HEK293 (cell line): ENCODE measurements at regions not wholly inside any gene's neighbourhood (a gene's known extent, or its start where the extent isn't known, plus 50 kb on each side); places are given as distances from the start of the nearest gene placed in this dataset.

ENCODE experiments used
- CTCF ChIA-PET: fragments of 350-600 bp; formaldehyde crosslinking; extraction: SDS; loops from one replicate; lab custom pipeline; 2021; ENCODE audit warnings: antibody characterized with exemption; lab: Yijun Ruan, JAX
- POLR2A ChIA-PET: fragments of 300-600 bp; formaldehyde crosslinking; extraction: SDS; loops from one replicate; lab custom pipeline; 2020; ENCODE audit warnings: antibody characterized with exemption, inconsistent platforms; lab: Yijun Ruan, JAX
- H3K27ac ChIP-seq: fragments of 200-500 bp; sonication (Bioruptor generic); 2 replicates; pipeline ENCODE4 v1.5.1; 2014; ENCODE audit warnings: low read depth, low read length, control low read depth, inconsistent platforms; ENCODE audit errors: extremely low read depth
- H3K36me3 ChIP-seq, 2 experiments: fragments of 200-500 bp in 1 of 2; sonication (Bioruptor generic) in 1 of 2; 1 replicate in 1 of 2; 2 replicates in 1 of 2; pipeline ENCODE4 v1.5.1; 2014 to 2017; ENCODE audit warnings: inconsistent platforms in 2 of 2, low read length in 2 of 2; ENCODE audit not compliant: control insufficient read depth in 2 of 2, insufficient read depth in 1 of 2
- H3K4me1 ChIP-seq: fragments of 200-500 bp; sonication (Bioruptor generic); 2 replicates; pipeline ENCODE4 v1.5.1; 2014; ENCODE audit warnings: mild to moderate bottlenecking, low read length, inconsistent platforms; ENCODE audit not compliant: control insufficient read depth, insufficient read depth
- H3K4me3 ChIP-seq: 2 replicates; pipeline ENCODE4 v1.5.1; 2011; ENCODE audit warnings: low read depth, mild to moderate bottlenecking, control low read depth, low read length, moderate library complexity
- H3K9me3 ChIP-seq: fragments of 200-500 bp; sonication (Bioruptor generic); 2 replicates; pipeline ENCODE4 v1.5.1; 2014; ENCODE audit warnings: low read depth, low read length, inconsistent platforms; ENCODE audit not compliant: control insufficient read depth, insufficient read depth
- EGR2 ChIP-seq: fragments of 450-650 bp; formaldehyde crosslinking; IDR thresholded peaks from 2 replicates; pipeline ENCODE4 v1.5.1; 2016; ENCODE audit warnings: low read depth, missing biosample characterization, missing genetic modification characterization
- MZF1 ChIP-seq: fragments of 450-650 bp; formaldehyde crosslinking; IDR thresholded peaks from 2 replicates; pipeline ENCODE4 v1.5.1; 2017; ENCODE audit warnings: missing biosample characterization, missing genetic modification characterization, borderline replicate concordance
- REST ChIP-seq: fragments of 450-650 bp; formaldehyde crosslinking; IDR thresholded peaks from 2 replicates; pipeline ENCODE4 v1.5.1; 2016; ENCODE audit warnings: missing biosample characterization, missing genetic modification characterization
- WT1 ChIP-seq: fragments of 450-650 bp; formaldehyde crosslinking; IDR thresholded peaks from 2 replicates; pipeline ENCODE4 v1.5.1; 2016; ENCODE audit warnings: missing biosample characterization, missing genetic modification characterization
- ZBTB11 ChIP-seq: fragments of 450-650 bp; formaldehyde crosslinking; conservative IDR thresholded peaks from 2 replicates; pipeline ENCODE4 v1.5.1; 2016; ENCODE audit warnings: low read depth, missing biosample characterization, missing genetic modification characterization
- ZBTB8A ChIP-seq: fragments of 450-650 bp; formaldehyde crosslinking; IDR thresholded peaks from 2 replicates; pipeline ENCODE4 v1.5.1; 2016; ENCODE audit warnings: missing biosample characterization, missing genetic modification characterization
- ZFP41 ChIP-seq: fragments of 450-650 bp; formaldehyde crosslinking; IDR thresholded peaks from 2 replicates; pipeline ENCODE4 v1.5.1; 2016; ENCODE audit warnings: missing biosample characterization, missing genetic modification characterization, borderline replicate concordance
- ZNF138 ChIP-seq: fragments of 450-650 bp; formaldehyde crosslinking; IDR thresholded peaks from 2 replicates; pipeline ENCODE4 v1.5.1; 2016; ENCODE audit warnings: missing biosample characterization, missing genetic modification characterization, borderline replicate concordance
- ZNF155 ChIP-seq: fragments of 450-650 bp; formaldehyde crosslinking; IDR thresholded peaks from 2 replicates; pipeline ENCODE4 v1.5.1; 2016; ENCODE audit warnings: missing biosample characterization, missing genetic modification characterization
- ZNF324 ChIP-seq: fragments of 450-650 bp; formaldehyde crosslinking; IDR thresholded peaks from 2 replicates; pipeline ENCODE4 v1.5.1; 2016; ENCODE audit warnings: missing biosample characterization, missing genetic modification characterization
- ZNF362 ChIP-seq: fragments of 450-650 bp; formaldehyde crosslinking; IDR thresholded peaks from 2 replicates; pipeline ENCODE4 v1.5.1; 2016; ENCODE audit warnings: missing biosample characterization, missing genetic modification characterization
- ZNF529 ChIP-seq: fragments of 450-650 bp; formaldehyde crosslinking; IDR thresholded peaks from 2 replicates; pipeline ENCODE4 v1.5.1; 2017; ENCODE audit warnings: missing genetic modification characterization, missing biosample characterization; ENCODE audit not compliant: insufficient replicate concordance
- ZNF548 ChIP-seq: fragments of 450-650 bp; formaldehyde crosslinking; IDR thresholded peaks from 2 replicates; pipeline ENCODE4 v1.5.1; 2016; ENCODE audit warnings: missing biosample characterization, missing genetic modification characterization
- ZNF560 ChIP-seq: fragments of 450-650 bp; formaldehyde crosslinking; IDR thresholded peaks from 2 replicates; pipeline ENCODE4 v1.5.1; 2017; ENCODE audit warnings: missing biosample characterization, missing genetic modification characterization, borderline replicate concordance
- ZNF596 ChIP-seq: fragments of 450-650 bp; IDR thresholded peaks from 2 replicates; pipeline ENCODE4 v1.5.0; 2018; ENCODE audit warnings: missing biosample characterization, mild to moderate bottlenecking, missing genetic modification characterization, moderate library complexity
- ZNF626 ChIP-seq: fragments of 450-650 bp; sonication (Bioruptor Pico); formaldehyde crosslinking; IDR thresholded peaks from 2 replicates; pipeline ENCODE4 v1.5.1; 2018; ENCODE audit warnings: missing biosample characterization, missing genetic modification characterization, inconsistent platforms
- ZNF747 ChIP-seq: fragments of 450-650 bp; formaldehyde crosslinking; IDR thresholded peaks from 2 replicates; pipeline ENCODE4 v1.5.1; 2016; ENCODE audit warnings: missing biosample characterization, missing genetic modification characterization
- ZNF776 ChIP-seq: fragments of 450-650 bp; formaldehyde crosslinking; IDR thresholded peaks from 2 replicates; pipeline ENCODE4 v1.5.0; 2017; ENCODE audit warnings: missing biosample characterization, missing genetic modification characterization, borderline replicate concordance
- TF ChIP-seq, protein P1 (sequence below): fragments of 450-650 bp; formaldehyde crosslinking; IDR thresholded peaks from 2 replicates; pipeline ENCODE4 v1.5.1; 2016; ENCODE audit warnings: missing biosample characterization, missing genetic modification characterization

DNA sequence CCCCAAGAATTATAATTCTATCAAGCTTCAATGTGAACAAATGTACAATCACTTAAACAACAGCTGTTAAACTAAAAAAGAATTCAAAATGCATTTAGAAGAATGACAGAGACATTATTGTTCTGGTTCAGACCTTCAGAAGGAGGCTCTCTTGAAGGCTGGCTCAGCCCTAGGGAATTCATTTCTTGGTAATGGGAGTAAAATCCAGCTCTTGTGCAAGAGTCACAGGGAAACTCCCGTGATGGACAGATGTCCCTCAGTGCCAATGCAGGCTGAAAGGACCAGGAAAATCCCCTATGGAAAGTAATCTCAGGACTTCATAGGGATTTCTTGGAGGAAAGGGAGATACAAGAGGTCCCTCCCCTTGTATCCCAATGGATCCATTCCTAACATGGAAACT lies 149.9 kb upstream of the STT3B start:
- ChIA-PET CTCF (no interaction called here), POLR2A (no interaction called here)
- Histone ChIP-seq H3K36me3 (no peaks in the 10 kb centered on the region), H3K27ac (no peak overlapping the region), H3K4me3 (no peak overlapping the region), H3K4me1 (no peaks in the 10 kb centered on the region), H3K9me3 (no peaks in the 10 kb centered on the region)
- TF ChIP-seq ZNF776 (no peak), ZNF596 (tag by site-specific recombination) (no peak), ZNF548 (tag by site-specific recombination) (no peak), ZNF626 (no peak), WT1 (tag by site-specific recombination) (no peak), ZNF138 (tag by site-specific recombination) (no peak), ZNF155 (tag by site-specific recombination) (no peak), EGR2 (tag by site-specific recombination) (no peak), MZF1 (tag by site-specific recombination) (no peak), ZNF362 (tag by site-specific recombination) (no peak), ZBTB11 (no peak), ZNF529 (tag by site-specific recombination) (no peak), REST (no peak), ZNF324 (tag by site-specific recombination) (no peak), ZNF560 (tag by site-specific recombination) (no peak)
- TF ChIP-seq, protein P1, sequence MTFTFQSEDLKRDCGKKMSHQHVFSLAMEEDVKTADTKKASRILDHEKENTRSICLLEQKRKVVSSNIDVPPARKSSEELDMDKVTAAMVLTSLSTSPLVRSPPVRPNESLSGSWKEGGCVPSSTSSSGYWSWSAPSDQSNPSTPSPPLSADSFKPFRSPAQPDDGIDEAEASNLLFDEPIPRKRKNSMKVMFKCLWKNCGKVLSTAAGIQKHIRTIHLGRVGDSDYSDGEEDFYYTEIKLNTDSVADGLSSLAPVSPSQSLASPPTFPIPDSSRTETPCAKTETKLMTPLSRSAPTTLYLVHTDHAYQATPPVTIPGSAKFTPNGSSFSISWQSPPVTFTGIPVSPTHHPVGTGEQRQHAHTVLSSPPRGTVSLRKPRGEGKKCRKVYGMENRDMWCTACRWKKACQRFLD (tag by site-specific recombination): no peak

- H3K9me3 ChIP-seq: no peaks in the 10 kb centered on the region
Observed at GRCh38 chr3:31384117-31384516, 148.6 kb upstream of the STT3B start.

More at GRCh38 chr3:31384117-31384516, 148.6 kb upstream of the STT3B start:
- Histone ChIP-seq H3K36me3 (no peaks in the 10 kb centered on the region), H3K4me3 (no peak overlapping the region)
- ChIA-PET POLR2A (no interaction called here), CTCF (interaction anchor here (0.6 kb wide), 1 partner anchor 10 kb away, joined by 3 read pairs; no protein-coding TSS in a partner anchor)
- TF ChIP-seq ZFP41 (tag by site-specific recombination) (no peak), ZBTB8A (tag by site-specific recombination) (no peak), ZNF747 (no peak)
- TF ChIP-seq, all 188 proteins: peak for 0
- no peak overlapping the region for H3K27ac ChIP-seq
- no peaks in the 10 kb centered on the region for H3K4me1 ChIP-seq
